Common myeloid progenitor, CD34-positive (primary cell): ENCODE measurements at regions not wholly inside any gene's neighbourhood (a gene's known extent, or its start where the extent isn't known, plus 50 kb on each side); places are given as distances from the start of the nearest gene placed in this dataset.

Experiments used
- CTCF ChIA-PET: fragments of 350-600 bp; sonication (Branson Sonifier 250); formaldehyde crosslinking; loops from one replicate; lab custom pipeline; 2021; ENCODE audit warnings: antibody characterized with exemption; lab: Charles Lee
- POLR2A ChIA-PET: fragments of 350-600 bp; sonication (Branson Sonifier 250); formaldehyde crosslinking; loops from one replicate; lab custom pipeline; 2021; ENCODE audit warnings: antibody characterized with exemption; lab: Charles Lee
- DNase-seq, 3 donors: peaks; one replicate each; pipeline versions ENCODE4 v3.0.0 to v3.0.0-alpha.2; 2013
- H3K27ac ChIP-seq, 2 experiments: 1 replicate in 1 of 2; 2 replicates in 1 of 2; pipeline ENCODE4 v1.7.0; 2013; ENCODE audit warnings: inconsistent platforms in 2 of 2, low read length in 2 of 2, mild to moderate bottlenecking in 2 of 2, low read depth in 1 of 2, moderate library complexity in 1 of 2; ENCODE audit not compliant: severe bottlenecking in 2 of 2, insufficient read depth in 1 of 2, poor library complexity in 1 of 2
- H3K27me3 ChIP-seq, 5 experiments: replicated peaks in 2 of 5; 1 replicate in 3 of 5; 2 replicates in 2 of 5; pipeline versions ENCODE4 v1.6.1 to v1.7.0; 2013; ENCODE audit warnings: low read length in 4 of 5, mild to moderate bottlenecking in 2 of 5, moderate library complexity in 2 of 5, inconsistent platforms in 1 of 5; ENCODE audit not compliant: insufficient read depth in 5 of 5, control insufficient read depth in 4 of 5
- H3K36me3 ChIP-seq, 4 experiments: 1 replicate in 2 of 4; 2 replicates in 2 of 4; pipeline versions ENCODE4 v1.6.1 to v1.7.0; 2013; ENCODE audit warnings: low read length in 3 of 4, control low read depth in 1 of 4, mild to moderate bottlenecking in 1 of 4; ENCODE audit not compliant: control insufficient read depth in 4 of 4, insufficient read depth in 4 of 4
- H3K4me1 ChIP-seq, 4 experiments: 1 replicate in 3 of 4; 2 replicates in 1 of 4; pipeline versions ENCODE4 v1.6.1 to v1.7.1; 2013; ENCODE audit warnings: low read length in 3 of 4, mild to moderate bottlenecking in 3 of 4, control low read depth in 1 of 4, inconsistent platforms in 1 of 4, moderate library complexity in 1 of 4; ENCODE audit not compliant: control insufficient read depth in 4 of 4, insufficient read depth in 4 of 4; ENCODE audit errors: control extremely low read depth in 1 of 4
- H3K4me3 ChIP-seq, 7 experiments: 1 replicate in 4 of 7; 2 replicates in 3 of 7; pipeline versions ENCODE4 v1.5.1 to v1.7.0; 2013; ENCODE audit warnings: mild to moderate bottlenecking in 7 of 7, low read length in 6 of 7, moderate library complexity in 6 of 7, inconsistent platforms in 2 of 7, low read depth in 2 of 7, control low read depth in 1 of 7; ENCODE audit not compliant: insufficient read depth in 4 of 7, control insufficient read depth in 1 of 7; ENCODE audit errors: extremely low read depth in 1 of 7
- H3K9me3 ChIP-seq, 5 experiments: 1 replicate in 4 of 5; 2 replicates in 1 of 5; pipeline versions ENCODE4 v1.6.1 to v1.7.1; 2013; ENCODE audit warnings: low read length in 4 of 5, mild to moderate bottlenecking in 2 of 5, inconsistent platforms in 1 of 5, low read depth in 1 of 5, moderate library complexity in 1 of 5; ENCODE audit not compliant: control insufficient read depth in 4 of 5, insufficient read depth in 2 of 5; ENCODE audit errors: control extremely low read depth in 1 of 5
- WGBS: methylation state at CpG from one replicate; pipeline ENCODE4 v1.1.5; 2013; ENCODE audit not compliant: insufficient coverage; 5-methylcytosine and 5-hydroxymethylcytosine counted together

- WGBS, result 100% methylated on average over 4 of the region's 9 CpGs
- DNase-seq, result no peak
- no peaks in the 10 kb centered on the region for H3K4me1 ChIP-seq
- ChIA-PET POLR2A (no interaction called here), CTCF (no interaction called here)
- H3K36me3 ChIP-seq, result no peaks in the 10 kb centered on the region
- H3K4me3 ChIP-seq, result no peak overlapping the region
- no peaks in the 10 kb centered on the region for H3K9me3 ChIP-seq
- peaks cover 0 to 8% (median 0%) of the 10 kb centered on the region in 5 experiments for H3K27me3 ChIP-seq
- no peak overlapping the region for H3K27ac ChIP-seq
Measured at GRCh38 chr15:69987492-69988489, 109.9 kb downstream of the TLE3 start.

DNA sequence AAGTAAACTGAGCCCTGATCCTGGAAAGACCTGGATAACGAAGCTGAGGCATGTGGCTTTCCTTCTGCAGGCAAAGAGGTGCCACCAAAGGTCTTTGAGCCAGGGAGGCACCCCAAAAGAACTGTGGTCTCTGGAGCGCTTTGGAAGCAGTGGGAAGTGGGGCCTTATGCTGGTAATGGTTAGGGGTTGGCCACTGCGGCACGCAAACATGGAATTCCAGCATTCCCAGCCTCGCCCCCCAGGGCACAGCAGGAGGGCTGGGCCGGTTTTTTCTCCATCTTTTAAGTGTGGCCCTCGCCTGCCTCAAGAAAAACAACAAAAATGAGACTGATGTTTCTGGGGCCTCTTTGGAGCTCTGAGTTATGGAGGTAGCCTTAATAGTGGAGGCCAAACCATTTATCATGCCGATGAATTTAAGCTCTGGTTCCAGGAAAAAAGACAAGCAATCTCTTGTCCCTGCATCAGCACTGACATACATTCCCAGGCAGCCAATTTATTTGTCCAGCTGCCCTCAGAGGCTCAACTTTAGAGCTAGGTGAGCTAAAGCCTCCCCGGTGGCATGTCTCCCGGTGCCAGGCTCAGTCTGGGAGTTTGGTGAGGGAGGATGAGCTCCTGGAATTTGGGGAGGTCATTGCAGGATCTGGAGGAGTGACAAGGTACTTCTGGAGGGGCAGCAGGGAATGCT is 109.0 kb downstream of the TLE3 start:
- ChIA-PET POLR2A (no interaction called here), CTCF (interaction anchor here (1.2 kb wide), 1 partner anchor 42 kb away, joined by 3 read pairs; no protein-coding TSS in a partner anchor)
- Histone ChIP-seq H3K4me1 (no peaks in the 10 kb centered on the region), H3K27me3 (peaks cover 0 to 5% (median 0%) of the 10 kb centered on the region in 5 experiments), H3K9me3 (no peaks in the 10 kb centered on the region), H3K36me3 (no peaks in the 10 kb centered on the region), H3K27ac (no peak overlapping the region), H3K4me3 (no peak overlapping the region)
- WGBS, result 96% methylated on average over 9 of the region's 10 CpGs
- DNase-seq, result no peak

GRCh38 chr15:69990566-69991421 is 106.9 kb downstream of the TLE3 start:
- CTCF ChIA-PET, result no interaction called here

DNA sequence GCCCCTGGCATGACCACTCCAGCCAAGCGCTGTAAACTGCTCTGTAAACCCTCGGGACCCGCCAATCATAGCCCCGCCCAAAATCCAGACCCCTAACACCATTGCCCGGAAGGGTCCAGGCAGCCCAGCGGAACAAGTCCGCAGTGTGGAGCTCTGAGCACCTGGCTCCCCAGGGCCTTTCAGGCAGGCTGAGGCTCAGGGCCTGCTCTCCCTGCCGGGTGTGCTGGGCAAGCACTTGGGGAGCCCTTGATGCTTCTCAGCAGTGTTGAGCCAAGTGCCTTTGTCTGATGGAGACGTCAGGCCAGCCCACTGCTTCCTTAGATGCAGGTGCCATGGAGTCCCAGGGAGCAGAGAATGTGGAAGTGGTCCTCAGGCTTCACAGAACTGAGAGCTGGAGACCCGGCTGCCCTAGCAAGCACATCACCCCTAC is 106.2 kb downstream of the TLE3 start:
- H3K27ac ChIP-seq, result no peak overlapping the region
- 95% methylated on average over 10 of the region's 10 CpGs for WGBS
- DNase-seq, result no peak
- H3K4me1 ChIP-seq, result no peaks in the 10 kb centered on the region
- H3K9me3 ChIP-seq, result peaks cover 0 to 1% (median 0%) of the 10 kb centered on the region in 5 experiments
- no peak overlapping the region for H3K4me3 ChIP-seq
- ChIA-PET CTCF (no interaction called here), POLR2A (no interaction called here)
- no peaks in the 10 kb centered on the region for H3K36me3 ChIP-seq
- no peaks in the 10 kb centered on the region for H3K27me3 ChIP-seq

More at GRCh38 chr15:69990566-69991421, 106.9 kb downstream of the TLE3 start:
- Histone ChIP-seq H3K4me1 (no peaks in the 10 kb centered on the region), H3K9me3 (peaks cover 0 to 1% (median 0%) of the 10 kb centered on the region in 5 experiments), H3K36me3 (no peaks in the 10 kb centered on the region), H3K27me3 (peaks cover 0 to 3% (median 0%) of the 10 kb centered on the region in 5 experiments), H3K27ac (no peak overlapping the region), H3K4me3 (no peak overlapping the region)
- no peak for DNase-seq
- WGBS, result 91% methylated on average over 11 of the region's 20 CpGs
- POLR2A ChIA-PET, result no interaction called here

GRCh38 chr15:69992348-69992747 is 105.4 kb downstream of the TLE3 start:
- WGBS, result 87% methylated on average over 7 of the region's 7 CpGs
- no peaks in the 10 kb centered on the region for H3K36me3 ChIP-seq
- no peak for DNase-seq
- CTCF ChIA-PET, result no interaction called here
- no peaks in the 10 kb centered on the region for H3K4me1 ChIP-seq
- peaks cover 0 to 1% (median 0%) of the 10 kb centered on the region in 5 experiments for H3K9me3 ChIP-seq
- no peak overlapping the region for H3K27ac ChIP-seq
- H3K4me3 ChIP-seq, result no peak overlapping the region
- H3K27me3 ChIP-seq, result no peaks in the 10 kb centered on the region
- POLR2A ChIA-PET, result interaction anchor here (0.9 kb wide), 1 partner anchor 33 kb away, joined by 10 read pairs; no protein-coding TSS in a partner anchor

DNA sequence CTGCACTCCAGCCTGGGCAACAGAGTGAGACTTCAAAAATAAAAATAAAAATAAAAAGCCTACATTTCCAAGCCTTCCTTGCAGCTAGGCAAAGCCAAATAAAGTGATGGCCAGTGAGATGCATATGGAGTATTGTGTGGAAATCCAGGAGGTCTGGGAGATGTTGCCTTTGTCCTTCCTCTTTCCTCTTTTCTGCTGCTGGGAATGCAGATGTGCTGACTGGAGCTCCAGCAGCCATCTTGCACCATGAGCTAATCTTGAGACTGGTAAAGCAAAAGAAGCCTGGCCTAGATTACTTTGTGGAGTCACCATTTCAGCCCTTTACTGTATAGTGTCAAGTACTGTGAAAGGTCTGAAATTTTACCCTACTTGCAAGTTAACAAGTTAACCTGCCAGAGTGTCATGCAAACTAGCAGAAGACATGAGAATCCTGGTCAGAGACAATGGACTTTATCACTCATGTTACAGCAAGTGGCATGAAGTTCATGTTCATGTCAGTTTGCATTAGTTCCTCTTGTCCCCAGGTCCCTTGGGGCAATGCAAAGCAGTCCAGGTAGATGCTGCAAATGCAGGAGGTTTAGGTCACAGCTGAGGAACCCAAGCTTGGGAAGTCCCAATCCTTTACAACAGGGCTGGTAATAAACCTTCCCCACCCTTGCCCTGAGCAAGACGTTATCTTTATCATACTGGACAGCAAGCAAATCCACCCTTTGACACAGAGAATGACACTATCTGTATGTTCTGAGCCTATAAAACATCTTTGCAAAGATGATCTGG is 103.1 kb downstream of the TLE3 start:
- Histone ChIP-seq H3K27ac (no peak overlapping the region), H3K4me3 (no peak overlapping the region), H3K4me1 (no peaks in the 10 kb centered on the region), H3K9me3 (peaks cover 0 to 1% (median 0%) of the 10 kb centered on the region in 5 experiments), H3K36me3 (no peaks in the 10 kb centered on the region), H3K27me3 (no peaks in the 10 kb centered on the region)
- DNase-seq, result no peak
- ChIA-PET POLR2A (no interaction called here), CTCF (no interaction called here)
- WGBS, result no CpG with 5 or more reads among the region's 1 CpG
